Thyroid gland (tissue), 4 donors: ENCODE measurements at regions not wholly inside any gene's neighbourhood (a gene's known extent, or its start where the extent isn't known, plus 50 kb on each side); places are given as distances from the start of the nearest gene placed in this dataset.

Source experiments
- CTCF ChIP-seq, 6 experiments: fragments of 200-600 bp in 3 of 6; fragments of 450-650 bp in 3 of 6; sonication (generic) in 3 of 6; IDR thresholded peaks; one replicate each; pipeline ENCODE4 v1.5.1; 2016 to 2019; ENCODE audit warnings: antibody characterized with exemption in 6 of 6, mild to moderate bottlenecking in 2 of 6, inconsistent platforms in 1 of 6, moderate library complexity in 1 of 6
- POLR2A ChIP-seq, 2 donors: fragments of 450-650 bp; IDR thresholded peaks; one replicate each; pipeline ENCODE4 v1.6.1; 2017; ENCODE audit warnings: antibody characterized with exemption in 2 of 2, mild to moderate bottlenecking in 2 of 2, moderate library complexity in 1 of 2

GRCh38 chr18:24601585-24601984, 141.1 kb downstream of the HRH4 start:
- TF ChIP-seq POLR2A (IDR thresholded peaks at IDR 0.05) (no peak), CTCF (IDR thresholded peaks at IDR 0.05) (no peak)
